ENCODE measurements at regions not wholly inside any gene's neighbourhood (a gene's known extent, or its start where the extent isn't known, plus 50 kb on each side); places are given as distances from the start of the nearest gene placed in this dataset.

GRCh38 chr9:78756813-78757510, 460.0 kb downstream of the PSAT1 start:
- Mint-ChIP-seq H3K36me3 (ENCODE audit: insufficient read depth, unreplicated experiment) (no peaks in the 10 kb centered on the region), H3K4me3 (ENCODE audit: low read depth, unreplicated experiment) (no peak overlapping the region), H3K27ac (ENCODE audit: unreplicated experiment) (no peak overlapping the region), H3K4me1 (ENCODE audit: low read depth, unreplicated experiment) (no peaks in the 10 kb centered on the region), H3K27me3 (ENCODE audit: unreplicated experiment) (no peaks in the 10 kb centered on the region), H3K9me3 (ENCODE audit: low read depth, unreplicated experiment) (peaks cover 5% of the 10 kb centered on the region)
- DNase-seq = no peak
- CTCF ChIA-PET = no interaction called here
- BruUV-seq (replicated peaks) = no TSS peak
- TF ChIP-seq CTCF (IDR thresholded peaks at IDR 0.05; ENCODE audit: unreplicated experiment) = no peak
- intact Hi-C loops (cut with micrococcal nuclease; ENCODE audit: unreplicated experiment) = no loop called here

GRCh38 chr9:78763424-78763823, 466.5 kb downstream of the PSAT1 start:
- CTCF ChIA-PET = no interaction called here
- DNase-seq = no peak
- Mint-ChIP-seq H3K4me1 (ENCODE audit: low read depth, unreplicated experiment) (no peaks in the 10 kb centered on the region), H3K27ac (ENCODE audit: unreplicated experiment) (no peak overlapping the region), H3K36me3 (ENCODE audit: insufficient read depth, unreplicated experiment) (no peaks in the 10 kb centered on the region), H3K9me3 (ENCODE audit: low read depth, unreplicated experiment) (no peaks in the 10 kb centered on the region), H3K4me3 (ENCODE audit: low read depth, unreplicated experiment) (no peak overlapping the region), H3K27me3 (ENCODE audit: unreplicated experiment) (no peaks in the 10 kb centered on the region)
- BruUV-seq (replicated peaks) = no TSS peak
- intact Hi-C loops (cut with micrococcal nuclease; ENCODE audit: unreplicated experiment) = no loop called here
- TF ChIP-seq CTCF (IDR thresholded peaks at IDR 0.05; ENCODE audit: unreplicated experiment) = no peak

- H3K4me3 Mint-ChIP-seq (ENCODE audit: low read depth, unreplicated experiment) = no peak overlapping the region
- intact Hi-C loops (cut with micrococcal nuclease; ENCODE audit: unreplicated experiment) = no loop called here
- no peaks in the 10 kb centered on the region for H3K36me3 Mint-ChIP-seq (ENCODE audit: insufficient read depth, unreplicated experiment)
- no TSS peak for BruUV-seq (replicated peaks)
- TF ChIP-seq CTCF (IDR thresholded peaks at IDR 0.05; ENCODE audit: unreplicated experiment) = no peak
- H3K27ac Mint-ChIP-seq (ENCODE audit: unreplicated experiment) = no peak overlapping the region
- no peaks in the 10 kb centered on the region for H3K4me1 Mint-ChIP-seq (ENCODE audit: low read depth, unreplicated experiment)
- CTCF ChIA-PET = no interaction called here
- DNase-seq = no peak
- H3K9me3 Mint-ChIP-seq (ENCODE audit: low read depth, unreplicated experiment) = no peaks in the 10 kb centered on the region
- peaks cover 10% of the 10 kb centered on the region for H3K27me3 Mint-ChIP-seq (ENCODE audit: unreplicated experiment)
Observed at GRCh38 chr9:78765861-78766260, 468.9 kb downstream of the PSAT1 start.

DNA sequence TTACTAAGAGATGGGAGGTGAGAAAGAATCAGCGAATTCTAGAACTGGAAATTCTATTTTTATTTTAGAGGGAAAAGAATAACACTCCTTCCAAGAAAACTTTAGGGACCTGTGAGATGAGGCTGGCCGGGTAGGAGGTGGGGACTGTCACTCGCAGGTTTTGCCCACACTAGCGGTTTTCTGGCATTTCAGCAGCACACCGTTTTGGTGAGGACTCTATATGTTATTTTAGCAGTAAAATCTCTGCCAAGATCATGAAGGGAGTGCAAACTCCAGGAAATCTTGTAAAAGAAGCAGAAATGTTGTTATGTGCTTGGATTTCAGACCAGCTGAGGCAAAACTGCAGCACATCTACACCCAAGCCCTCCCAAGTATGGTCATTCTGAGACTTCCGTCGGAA, 470.6 kb downstream of the PSAT1 start:
- peaks cover 10% of the 10 kb centered on the region for H3K27me3 Mint-ChIP-seq (ENCODE audit: unreplicated experiment)
- H3K9me3 Mint-ChIP-seq (ENCODE audit: low read depth, unreplicated experiment) = no peaks in the 10 kb centered on the region
- H3K4me1 Mint-ChIP-seq (ENCODE audit: low read depth, unreplicated experiment) = no peaks in the 10 kb centered on the region
- no peaks in the 10 kb centered on the region for H3K36me3 Mint-ChIP-seq (ENCODE audit: insufficient read depth, unreplicated experiment)
- TF ChIP-seq CTCF (IDR thresholded peaks at IDR 0.05; ENCODE audit: unreplicated experiment) = no peak
- no peak overlapping the region for H3K4me3 Mint-ChIP-seq (ENCODE audit: low read depth, unreplicated experiment)
- H3K27ac Mint-ChIP-seq (ENCODE audit: unreplicated experiment) = no peak overlapping the region
- CTCF ChIA-PET = no interaction called here
- intact Hi-C loops (cut with micrococcal nuclease; ENCODE audit: unreplicated experiment) = no loop called here
- no TSS peak for BruUV-seq (replicated peaks)
- DNase-seq = no peak
